OCI-LY3 (cell line): ENCODE measurements at regions not wholly inside any gene's neighbourhood (a gene's known extent, or its start where the extent isn't known, plus 50 kb on each side); places are given as distances from the start of the nearest gene placed in this dataset.

Experiments used
- CTCF ChIP-seq: fragments of 200-600, 300-600 bp; sonication (generic); IDR thresholded peaks from 2 replicates; pipeline ENCODE4 v1.5.1; 2014; ENCODE audit warnings: antibody characterized with exemption, low read length, low read depth
- EZH2phosphoT487 ChIP-seq: fragments of 200-600 bp; shearing (Covaris generic); IDR thresholded peaks from 2 replicates; pipeline ENCODE4 v1.6.1; 2018; ENCODE audit warnings: antibody characterized with exemption, mixed run types, low read depth

DNA sequence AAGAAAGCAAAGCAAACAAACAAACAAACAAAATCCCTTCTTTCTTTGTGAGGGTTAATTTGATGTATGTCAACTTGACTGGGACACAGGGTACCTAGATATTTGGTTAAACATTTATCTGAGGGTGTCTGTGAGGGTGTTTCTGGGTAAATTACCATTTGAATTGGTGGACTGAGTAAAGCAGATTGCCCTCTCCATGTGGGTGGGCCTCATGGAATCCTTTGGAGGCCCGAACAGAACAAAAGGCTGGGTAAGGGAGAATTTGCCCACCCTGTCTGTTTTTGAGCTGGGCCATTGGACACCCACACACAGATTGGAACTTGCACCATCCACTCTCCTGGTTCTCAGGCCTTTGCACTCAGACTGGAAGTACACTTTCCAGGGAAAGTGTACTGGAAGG, 628.8 kb upstream of the CITED2 start:
- TF ChIP-seq EZH2phosphoT487 = no peak
- no peak for TF ChIP-seq CTCF
